Neural cell (in vitro differentiated cells): ENCODE measurements at regions not wholly inside any gene's neighbourhood (a gene's known extent, or its start where the extent isn't known, plus 50 kb on each side); places are given as distances from the start of the nearest gene placed in this dataset.

Experiments used
- H2AFZ ChIP-seq: fragments of 200-600, 300-800 bp; sonication (generic), shearing (Covaris generic); 2 replicates; pipeline ENCODE4 v1.6.0; 2014; ENCODE audit warnings: low read depth, mild to moderate bottlenecking, antibody characterized with exemption, low read length, moderate library complexity
- H3F3A ChIP-seq: fragments of 200-600 bp; shearing (Covaris generic); 2 replicates; pipeline ENCODE4 v1.6.1; 2016; ENCODE audit warnings: mild to moderate bottlenecking, moderate library complexity, mixed read lengths, antibody characterized with exemption, low read length; ENCODE audit not compliant: insufficient read depth, poor library complexity, severe bottlenecking
- H3K27ac ChIP-seq: fragments of 200-600, 300-800 bp; sonication (generic), shearing (Covaris generic); 2 replicates; pipeline ENCODE4 v1.5.1; 2014; ENCODE audit warnings: mild to moderate bottlenecking, low read length, moderate library complexity
- H3K27me3 ChIP-seq: fragments of 300-800, 200-600 bp; sonication (generic), shearing (Covaris generic); 2 replicates; pipeline ENCODE4 v1.6.0; 2014; ENCODE audit warnings: mild to moderate bottlenecking, low read depth, low read length, moderate library complexity; ENCODE audit not compliant: insufficient read depth
- H3K36me3 ChIP-seq: fragments of 300-800, 200-600 bp; sonication (generic), shearing (Covaris generic); 2 replicates; pipeline ENCODE4 v1.5.1; 2014; ENCODE audit warnings: mild to moderate bottlenecking, antibody characterized with exemption, low read length, moderate library complexity; ENCODE audit not compliant: insufficient read depth
- H3K4me2 ChIP-seq: fragments of 300-800, 200-600 bp; sonication (generic), shearing (Covaris generic); 2 replicates; pipeline ENCODE4 v1.6.0; 2014; ENCODE audit warnings: mild to moderate bottlenecking, low read length
- H3K4me3 ChIP-seq: fragments of 300-800, 200-600 bp; sonication (generic), shearing (Covaris generic); 2 replicates; pipeline ENCODE4 v1.5.1; 2014; ENCODE audit warnings: mild to moderate bottlenecking, low read length, moderate library complexity
- H3K79me2 ChIP-seq: fragments of 200-600 bp; shearing (Covaris generic); replicated peaks from 2 replicates; pipeline ENCODE4 v1.6.0; 2014; ENCODE audit warnings: mild to moderate bottlenecking, low read length, moderate library complexity; ENCODE audit not compliant: insufficient read depth
- H3K9ac ChIP-seq: fragments of 300-800, 200-600 bp; sonication (generic), shearing (Covaris generic); 2 replicates; pipeline ENCODE4 v1.6.1; 2016; ENCODE audit warnings: mild to moderate bottlenecking, low read length, mixed read lengths
- H3K9me2 ChIP-seq: fragments of 200-600 bp; shearing (Covaris generic); 2 replicates; pipeline ENCODE4 v1.6.1; 2016; ENCODE audit warnings: mild to moderate bottlenecking, low read length, mixed read lengths; ENCODE audit not compliant: insufficient read depth
- H3K9me3 ChIP-seq: fragments of 200-600, 300-800 bp; sonication (generic), shearing (Covaris generic); 2 replicates; pipeline ENCODE4 v1.6.1; 2016; ENCODE audit warnings: mild to moderate bottlenecking, mixed run types, low read length, moderate library complexity, mixed read lengths
- H4K20me1 ChIP-seq: fragments of 200-600 bp; shearing (Covaris generic); 2 replicates; pipeline ENCODE4 v1.6.1; 2016; ENCODE audit warnings: mild to moderate bottlenecking, mixed run types; ENCODE audit not compliant: insufficient read depth
- EP300 ChIP-seq: fragments of 450-650 bp; conservative IDR thresholded peaks from 2 replicates; pipeline ENCODE4 v1.6.1; 2014; ENCODE audit warnings: antibody characterized with exemption, mild to moderate bottlenecking, moderate library complexity; ENCODE audit not compliant: poor library complexity, severe bottlenecking
- EZH2 ChIP-seq: fragments of 200-600, 300-800 bp; shearing (Covaris generic), sonication (generic); IDR thresholded peaks from 2 replicates; pipeline ENCODE4 v1.6.1; 2014; ENCODE audit warnings: antibody characterized with exemption, low read length, borderline replicate concordance, mild to moderate bottlenecking; ENCODE audit not compliant: insufficient read depth, poor library complexity, severe bottlenecking
- MXI1 ChIP-seq: fragments of 450-650 bp; conservative IDR thresholded peaks from 2 replicates; pipeline ENCODE4 v1.6.1; 2014; ENCODE audit warnings: antibody characterized with exemption, mild to moderate bottlenecking; ENCODE audit not compliant: poor library complexity, severe bottlenecking
- POLR2AphosphoS5 ChIP-seq: IDR thresholded peaks from 2 replicates; pipeline ENCODE4 v1.6.1; 2012
- RAD21 ChIP-seq: fragments of 450-650 bp; conservative IDR thresholded peaks from 2 replicates; pipeline ENCODE4 v1.6.1; 2014; ENCODE audit warnings: antibody characterized with exemption, mild to moderate bottlenecking, moderate library complexity
- SMC3 ChIP-seq: fragments of 450-650 bp; conservative IDR thresholded peaks from 2 replicates; pipeline ENCODE4 v1.6.1; 2014; ENCODE audit warnings: antibody characterized with exemption, mild to moderate bottlenecking, moderate library complexity; ENCODE audit not compliant: poor library complexity
- TAF1 ChIP-seq: IDR thresholded peaks from 2 replicates; pipeline ENCODE4 v1.6.1; 2012; ENCODE audit warnings: low read depth
- TF ChIP-seq, protein P1 (sequence below): IDR thresholded peaks from 2 replicates; pipeline ENCODE4 v1.6.1; 2012; ENCODE audit warnings: borderline replicate concordance
- TF ChIP-seq, protein P2 (sequence below): fragments of 450-650 bp; IDR thresholded peaks from 2 replicates; pipeline ENCODE4 v1.5.1; 2014; ENCODE audit warnings: antibody characterized with exemption, mild to moderate bottlenecking, moderate library complexity; ENCODE audit not compliant: poor library complexity, severe bottlenecking

DNA sequence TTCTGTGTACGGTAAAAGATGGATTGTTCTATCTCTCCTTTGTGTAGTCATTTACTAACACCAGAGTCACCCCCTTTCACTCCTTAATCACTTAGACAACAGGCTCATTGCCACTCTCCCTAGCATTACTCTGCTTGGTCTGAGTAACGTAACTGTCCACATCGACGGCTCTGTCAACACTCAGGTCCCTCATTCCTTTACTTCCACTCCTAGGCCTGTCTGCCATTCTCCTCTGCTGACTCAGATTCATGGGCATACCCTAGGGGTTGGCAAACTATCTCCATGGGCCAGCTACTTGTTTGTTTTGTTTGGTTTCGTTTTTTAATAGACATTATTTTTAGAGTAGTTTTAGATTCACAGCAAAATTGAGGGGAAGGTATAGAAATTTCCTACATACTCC lies 243.9 kb downstream of the NR4A2 start:
- Histone ChIP-seq H3K27ac (no peak overlapping the region), H3K9me3 (no peaks in the 10 kb centered on the region), H3K27me3 (no peaks in the 10 kb centered on the region), H3K79me2 (no peaks in the 10 kb centered on the region), H3F3A (no peaks in the 10 kb centered on the region), H3K9me2 (no peaks in the 10 kb centered on the region), H3K9ac (no peak overlapping the region), H2AFZ (no peak overlapping the region), H4K20me1 (no peaks in the 10 kb centered on the region), H3K36me3 (no peaks in the 10 kb centered on the region), H3K4me3 (no peak overlapping the region), H3K4me2 (no peak overlapping the region)
- TF ChIP-seq SMC3: no peak
- TF ChIP-seq EZH2: no peak
- no peak for TF ChIP-seq MXI1
- TF ChIP-seq, protein P1, sequence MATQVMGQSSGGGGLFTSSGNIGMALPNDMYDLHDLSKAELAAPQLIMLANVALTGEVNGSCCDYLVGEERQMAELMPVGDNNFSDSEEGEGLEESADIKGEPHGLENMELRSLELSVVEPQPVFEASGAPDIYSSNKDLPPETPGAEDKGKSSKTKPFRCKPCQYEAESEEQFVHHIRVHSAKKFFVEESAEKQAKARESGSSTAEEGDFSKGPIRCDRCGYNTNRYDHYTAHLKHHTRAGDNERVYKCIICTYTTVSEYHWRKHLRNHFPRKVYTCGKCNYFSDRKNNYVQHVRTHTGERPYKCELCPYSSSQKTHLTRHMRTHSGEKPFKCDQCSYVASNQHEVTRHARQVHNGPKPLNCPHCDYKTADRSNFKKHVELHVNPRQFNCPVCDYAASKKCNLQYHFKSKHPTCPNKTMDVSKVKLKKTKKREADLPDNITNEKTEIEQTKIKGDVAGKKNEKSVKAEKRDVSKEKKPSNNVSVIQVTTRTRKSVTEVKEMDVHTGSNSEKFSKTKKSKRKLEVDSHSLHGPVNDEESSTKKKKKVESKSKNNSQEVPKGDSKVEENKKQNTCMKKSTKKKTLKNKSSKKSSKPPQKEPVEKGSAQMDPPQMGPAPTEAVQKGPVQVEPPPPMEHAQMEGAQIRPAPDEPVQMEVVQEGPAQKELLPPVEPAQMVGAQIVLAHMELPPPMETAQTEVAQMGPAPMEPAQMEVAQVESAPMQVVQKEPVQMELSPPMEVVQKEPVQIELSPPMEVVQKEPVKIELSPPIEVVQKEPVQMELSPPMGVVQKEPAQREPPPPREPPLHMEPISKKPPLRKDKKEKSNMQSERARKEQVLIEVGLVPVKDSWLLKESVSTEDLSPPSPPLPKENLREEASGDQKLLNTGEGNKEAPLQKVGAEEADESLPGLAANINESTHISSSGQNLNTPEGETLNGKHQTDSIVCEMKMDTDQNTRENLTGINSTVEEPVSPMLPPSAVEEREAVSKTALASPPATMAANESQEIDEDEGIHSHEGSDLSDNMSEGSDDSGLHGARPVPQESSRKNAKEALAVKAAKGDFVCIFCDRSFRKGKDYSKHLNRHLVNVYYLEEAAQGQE: no peak
- no peak for TF ChIP-seq RAD21
- TF ChIP-seq TAF1: no peak
- no peak for TF ChIP-seq POLR2AphosphoS5
- TF ChIP-seq EP300: no peak
- TF ChIP-seq, protein P2, sequence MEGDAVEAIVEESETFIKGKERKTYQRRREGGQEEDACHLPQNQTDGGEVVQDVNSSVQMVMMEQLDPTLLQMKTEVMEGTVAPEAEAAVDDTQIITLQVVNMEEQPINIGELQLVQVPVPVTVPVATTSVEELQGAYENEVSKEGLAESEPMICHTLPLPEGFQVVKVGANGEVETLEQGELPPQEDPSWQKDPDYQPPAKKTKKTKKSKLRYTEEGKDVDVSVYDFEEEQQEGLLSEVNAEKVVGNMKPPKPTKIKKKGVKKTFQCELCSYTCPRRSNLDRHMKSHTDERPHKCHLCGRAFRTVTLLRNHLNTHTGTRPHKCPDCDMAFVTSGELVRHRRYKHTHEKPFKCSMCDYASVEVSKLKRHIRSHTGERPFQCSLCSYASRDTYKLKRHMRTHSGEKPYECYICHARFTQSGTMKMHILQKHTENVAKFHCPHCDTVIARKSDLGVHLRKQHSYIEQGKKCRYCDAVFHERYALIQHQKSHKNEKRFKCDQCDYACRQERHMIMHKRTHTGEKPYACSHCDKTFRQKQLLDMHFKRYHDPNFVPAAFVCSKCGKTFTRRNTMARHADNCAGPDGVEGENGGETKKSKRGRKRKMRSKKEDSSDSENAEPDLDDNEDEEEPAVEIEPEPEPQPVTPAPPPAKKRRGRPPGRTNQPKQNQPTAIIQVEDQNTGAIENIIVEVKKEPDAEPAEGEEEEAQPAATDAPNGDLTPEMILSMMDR: no peak

DNA sequence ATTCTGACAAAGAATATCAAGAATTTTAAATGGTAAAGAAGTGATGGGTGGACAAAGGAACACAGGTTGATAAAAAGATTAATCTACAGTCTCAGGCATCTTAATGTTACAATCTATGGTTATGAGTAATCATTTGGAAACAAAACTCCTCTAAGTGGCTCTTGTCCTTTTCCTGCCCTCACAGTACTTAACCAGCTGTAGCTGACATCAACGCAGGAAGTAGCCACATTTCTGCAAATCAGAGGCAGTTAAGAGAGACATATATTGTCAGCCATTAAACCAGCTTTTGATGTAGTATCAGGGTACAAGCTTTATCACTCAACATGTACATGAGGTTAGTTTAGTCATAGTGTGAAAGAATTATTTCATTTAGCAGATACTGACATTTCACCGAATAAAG lies 244.6 kb downstream of the NR4A2 start:
- H3F3A ChIP-seq: no peaks in the 10 kb centered on the region
- H3K27ac ChIP-seq: no peak overlapping the region
- no peak overlapping the region for H3K4me2 ChIP-seq
- H3K36me3 ChIP-seq: no peaks in the 10 kb centered on the region
- H3K9me3 ChIP-seq: no peaks in the 10 kb centered on the region
- H2AFZ ChIP-seq: no peak overlapping the region
- H4K20me1 ChIP-seq: no peaks in the 10 kb centered on the region
- H3K27me3 ChIP-seq: no peaks in the 10 kb centered on the region
- peak; percentile 29 for TF ChIP-seq POLR2AphosphoS5
- no peak for TF ChIP-seq EP300
- no peak for TF ChIP-seq TAF1
- no peak for TF ChIP-seq SMC3
- TF ChIP-seq, protein P2: no peak
- no peak for TF ChIP-seq RAD21
- TF ChIP-seq MXI1: no peak
- TF ChIP-seq, protein P1: no peak
- H3K4me3 ChIP-seq: no peak overlapping the region
- no peak overlapping the region for H3K9ac ChIP-seq
- no peaks in the 10 kb centered on the region for H3K79me2 ChIP-seq
- no peaks in the 10 kb centered on the region for H3K9me2 ChIP-seq
